Endodermal cell (in vitro differentiated cells): ENCODE measurements at regions not wholly inside any gene's neighbourhood (a gene's known extent, or its start where the extent isn't known, plus 50 kb on each side); places are given as distances from the start of the nearest gene placed in this dataset.

Experiments
- DNase-seq: peaks from one replicate; pipeline ENCODE4 v3.0.0-alpha.2; 2017
- H3K27ac ChIP-seq: 2 replicates; pipeline ENCODE4 v1.5.1; 2013; ENCODE audit warnings: mild to moderate bottlenecking, low read depth, low read length, moderate library complexity
- H3K27me3 ChIP-seq: 2 replicates; pipeline ENCODE4 v1.6.1; 2013; ENCODE audit warnings: mild to moderate bottlenecking, low read length, moderate library complexity; ENCODE audit not compliant: insufficient read depth, control insufficient read depth, poor library complexity, severe bottlenecking
- H3K36me3 ChIP-seq: 2 replicates; pipeline ENCODE4 v1.7.0; 2013; ENCODE audit warnings: mild to moderate bottlenecking, low read length, moderate library complexity; ENCODE audit not compliant: control insufficient read depth, insufficient read depth
- H3K4me1 ChIP-seq: one replicate; pipeline ENCODE4 v1.7.0; 2013; ENCODE audit warnings: low read length; ENCODE audit not compliant: control insufficient read depth, insufficient read depth
- H3K4me3 ChIP-seq: 2 replicates; pipeline ENCODE4 v1.5.1; 2013; ENCODE audit warnings: mild to moderate bottlenecking, low read length, moderate library complexity
- H3K9ac ChIP-seq: 2 replicates; pipeline ENCODE4 v1.6.1; 2013; ENCODE audit warnings: mild to moderate bottlenecking, low read length, moderate library complexity; ENCODE audit not compliant: poor library complexity, severe bottlenecking; ENCODE audit errors: extremely low read depth
- H3K9me3 ChIP-seq: 2 replicates; pipeline ENCODE4 v1.6.1; 2013; ENCODE audit warnings: mild to moderate bottlenecking, low read length, moderate library complexity; ENCODE audit not compliant: control insufficient read depth
- H3K27ac Mint-ChIP-seq: 2 replicates; pipeline ENCODE4 v1.8.0; 2020; ENCODE audit warnings: mixed read lengths
- H3K27me3 Mint-ChIP-seq: 2 replicates; pipeline ENCODE4 v1.8.0; 2021; ENCODE audit warnings: mild to moderate bottlenecking, mixed read lengths; ENCODE audit not compliant: insufficient read depth
- H3K36me3 Mint-ChIP-seq: 2 replicates; pipeline ENCODE4 v1.8.0; 2020; ENCODE audit warnings: low read depth, mixed read lengths
- H3K4me1 Mint-ChIP-seq: 2 replicates; pipeline ENCODE4 v1.8.0; 2020; ENCODE audit warnings: mixed read lengths
- H3K4me3 Mint-ChIP-seq: 2 replicates; pipeline ENCODE4 v1.8.0; 2020; ENCODE audit warnings: mild to moderate bottlenecking, moderate library complexity, mixed read lengths
- H3K9me3 Mint-ChIP-seq: 2 replicates; pipeline ENCODE4 v1.8.0; 2020; ENCODE audit warnings: mild to moderate bottlenecking, mixed read lengths
- WGBS, 2 experiments: methylation state at CpG; one replicate each; pipeline versions ENCODE4 v1.1.5 to v1.1.7; 2013; ENCODE audit warnings: missing lambda C conversion rate in 2 of 2, mixed read lengths in 1 of 2; ENCODE audit not compliant: insufficient coverage in 1 of 2, insufficient read length in 1 of 2; 5-methylcytosine and 5-hydroxymethylcytosine counted together
- TF ChIP-seq, protein P1 (sequence below): fragments of 200-600 bp; sonication (generic); conservative IDR thresholded peaks from 2 replicates; pipeline ENCODE4 v1.5.0; 2021; ENCODE audit warnings: antibody characterized with exemption, mild to moderate bottlenecking

DNA sequence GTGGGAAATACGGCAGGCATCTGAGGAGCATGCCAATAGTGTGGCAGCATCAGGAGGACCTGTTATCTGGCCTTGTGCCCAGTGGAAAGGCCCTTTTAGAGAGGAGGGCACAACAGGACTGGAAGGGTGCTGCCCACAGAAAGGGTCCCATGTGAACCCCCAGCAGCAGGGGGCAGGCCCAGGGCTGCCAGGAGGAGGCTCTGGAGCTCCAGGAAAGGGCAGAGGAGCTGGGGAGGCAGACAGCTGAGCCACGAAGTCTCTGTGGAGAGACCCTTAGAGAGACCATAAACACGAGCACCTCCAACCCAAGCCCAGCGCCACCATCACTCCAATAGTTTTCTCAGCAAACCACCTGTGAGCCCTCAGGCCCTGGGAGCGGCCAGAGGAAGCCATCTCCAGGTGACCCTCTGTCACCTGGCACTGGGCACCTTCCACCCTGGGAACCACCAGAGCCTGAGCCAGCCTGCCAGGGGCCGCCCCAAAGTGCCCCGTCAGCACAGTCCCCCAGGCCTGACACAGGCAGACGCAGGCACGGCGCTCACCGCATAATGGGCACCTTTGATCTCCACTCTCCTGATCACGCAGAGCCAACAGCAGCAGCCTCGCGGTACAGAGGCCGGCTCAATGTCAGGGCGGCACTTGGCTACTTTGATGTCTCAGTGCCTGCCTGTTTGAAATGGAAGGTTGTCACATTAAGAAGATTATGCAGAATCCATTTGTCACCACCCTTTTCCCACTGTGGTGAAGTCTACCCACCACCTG lies 162.5 kb upstream of the RAB6C start:
- TF ChIP-seq, protein P1, sequence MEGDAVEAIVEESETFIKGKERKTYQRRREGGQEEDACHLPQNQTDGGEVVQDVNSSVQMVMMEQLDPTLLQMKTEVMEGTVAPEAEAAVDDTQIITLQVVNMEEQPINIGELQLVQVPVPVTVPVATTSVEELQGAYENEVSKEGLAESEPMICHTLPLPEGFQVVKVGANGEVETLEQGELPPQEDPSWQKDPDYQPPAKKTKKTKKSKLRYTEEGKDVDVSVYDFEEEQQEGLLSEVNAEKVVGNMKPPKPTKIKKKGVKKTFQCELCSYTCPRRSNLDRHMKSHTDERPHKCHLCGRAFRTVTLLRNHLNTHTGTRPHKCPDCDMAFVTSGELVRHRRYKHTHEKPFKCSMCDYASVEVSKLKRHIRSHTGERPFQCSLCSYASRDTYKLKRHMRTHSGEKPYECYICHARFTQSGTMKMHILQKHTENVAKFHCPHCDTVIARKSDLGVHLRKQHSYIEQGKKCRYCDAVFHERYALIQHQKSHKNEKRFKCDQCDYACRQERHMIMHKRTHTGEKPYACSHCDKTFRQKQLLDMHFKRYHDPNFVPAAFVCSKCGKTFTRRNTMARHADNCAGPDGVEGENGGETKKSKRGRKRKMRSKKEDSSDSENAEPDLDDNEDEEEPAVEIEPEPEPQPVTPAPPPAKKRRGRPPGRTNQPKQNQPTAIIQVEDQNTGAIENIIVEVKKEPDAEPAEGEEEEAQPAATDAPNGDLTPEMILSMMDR: no peak

DNA sequence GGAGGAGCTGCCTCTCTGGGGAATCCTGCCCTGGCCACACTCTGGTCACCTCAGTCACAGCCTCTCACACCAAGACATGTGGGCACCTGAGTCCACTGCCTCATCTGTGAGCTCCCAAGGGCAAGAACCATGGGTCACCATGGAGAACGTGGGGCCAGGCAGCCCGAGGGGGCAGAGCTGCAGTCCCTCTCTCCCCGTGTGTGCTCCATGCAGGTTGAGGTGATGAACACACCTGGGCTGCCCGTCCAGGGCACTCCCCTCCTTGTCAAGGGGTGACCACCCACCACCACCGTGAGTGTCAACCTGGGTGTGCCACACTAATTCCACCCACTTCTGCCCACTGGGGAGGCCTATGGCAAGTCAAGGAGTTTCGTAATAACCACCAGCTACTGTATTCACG lies 159.6 kb upstream of the RAB6C start:
- Histone ChIP-seq H3K4me3 (no peak overlapping the region), H3K36me3 (no peaks in the 10 kb centered on the region), H3K4me1 (no peaks in the 10 kb centered on the region), H3K27me3 (no peaks in the 10 kb centered on the region), H3K9ac (no peak overlapping the region), H3K9me3 (peaks cover 15% of the 10 kb centered on the region), H3K27ac (no peak overlapping the region)
- peaks cover 14% of the 10 kb centered on the region for H3K9me3 Mint-ChIP-seq
- TF ChIP-seq, protein P1: no peak
- H3K27ac Mint-ChIP-seq: no peak overlapping the region
- DNase-seq: peak; percentile 17
- WGBS, 2 experiments: 90 to 97% methylated on average over 6 to 7 of the region's 7 CpGs
- H3K4me3 Mint-ChIP-seq: no peak overlapping the region
- no peaks in the 10 kb centered on the region for H3K4me1 Mint-ChIP-seq
- H3K27me3 Mint-ChIP-seq: no peaks in the 10 kb centered on the region
- H3K36me3 Mint-ChIP-seq: no peaks in the 10 kb centered on the region

More for the DNA sequence above, 162.5 kb upstream of the RAB6C start:
- DNase-seq: no peak
- H3K36me3 ChIP-seq: no peaks in the 10 kb centered on the region
- Mint-ChIP-seq H3K36me3 (no peaks in the 10 kb centered on the region), H3K4me3 (no peak overlapping the region), H3K27ac (no peak overlapping the region), H3K4me1 (no peaks in the 10 kb centered on the region), H3K27me3 (no peaks in the 10 kb centered on the region), H3K9me3 (peaks cover 26% of the 10 kb centered on the region)
- H3K9me3 ChIP-seq: peaks cover 16% of the 10 kb centered on the region
- no peak overlapping the region for H3K27ac ChIP-seq
- no peaks in the 10 kb centered on the region for H3K4me1 ChIP-seq
- no peak overlapping the region for H3K4me3 ChIP-seq
- WGBS, 2 experiments: 93 to 100% methylated on average over 1 to 16 of the region's 16 CpGs
- no peak overlapping the region for H3K9ac ChIP-seq
- no peaks in the 10 kb centered on the region for H3K27me3 ChIP-seq

DNA sequence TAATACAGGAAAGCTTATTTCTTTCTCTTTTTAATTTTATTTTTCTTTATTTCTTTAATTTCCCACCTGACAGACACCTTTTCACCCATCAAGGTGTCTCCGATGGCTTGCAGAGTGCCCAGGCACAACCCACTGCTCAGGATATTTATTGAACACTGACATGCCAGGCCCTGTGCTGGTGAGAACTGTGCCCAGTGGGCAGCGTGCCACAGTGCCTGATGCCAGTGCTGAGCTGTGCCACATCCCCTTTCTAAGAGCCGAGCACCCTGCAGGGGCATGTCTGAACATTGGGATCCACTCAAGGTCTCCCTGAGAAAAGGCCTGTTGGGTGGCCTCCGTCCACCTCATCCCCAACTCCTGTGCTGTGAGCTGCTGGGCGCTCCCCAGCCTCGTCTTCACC lies 158.6 kb upstream of the RAB6C start:
- no peak overlapping the region for H3K4me3 Mint-ChIP-seq
- Histone ChIP-seq H3K36me3 (no peaks in the 10 kb centered on the region), H3K4me3 (no peak overlapping the region), H3K9ac (no peak overlapping the region), H3K27ac (no peak overlapping the region), H3K27me3 (no peaks in the 10 kb centered on the region), H3K9me3 (peaks cover 4% of the 10 kb centered on the region), H3K4me1 (no peaks in the 10 kb centered on the region)
- H3K4me1 Mint-ChIP-seq: no peaks in the 10 kb centered on the region
- no peak for DNase-seq
- no peaks in the 10 kb centered on the region for H3K36me3 Mint-ChIP-seq
- WGBS, 2 experiments: 95% methylated on average over 5 to 6 of the region's 6 CpGs
- peaks cover 4% of the 10 kb centered on the region for H3K9me3 Mint-ChIP-seq
- H3K27ac Mint-ChIP-seq: no peak overlapping the region
- TF ChIP-seq, protein P1: no peak
- H3K27me3 Mint-ChIP-seq: no peaks in the 10 kb centered on the region
